ENCODE measurements at regions not wholly inside any gene's neighbourhood (a gene's known extent, or its start where the extent isn't known, plus 50 kb on each side); places are given as distances from the start of the nearest gene placed in this dataset.

GRCh38 chr5:135106136-135106535 lies 72.1 kb upstream of the PITX1 start:
- no peak for DNase-seq
- Histone ChIP-seq H4K20me1 (ENCODE audit: insufficient read depth, low read length) (no peaks in the 10 kb centered on the region), H3K4me2 (ENCODE audit: low read depth, low read length) (no peak overlapping the region), H3K27me3 (replicated peaks; ENCODE audit: insufficient read depth, low read length) (no peaks in the 10 kb centered on the region), H2AFZ (ENCODE audit: low read length) (no peak overlapping the region), H3K9me3 (replicated peaks; ENCODE audit: insufficient read depth, low read length) (no peaks in the 10 kb centered on the region), H3K27ac (ENCODE audit: low read length) (no peak overlapping the region), H3K79me2 (ENCODE audit: low read length) (no peaks in the 10 kb centered on the region), H3K4me3 (ENCODE audit: low read length) (no peak overlapping the region), H3K36me3 (replicated peaks; ENCODE audit: insufficient read depth, low read length) (no peaks in the 10 kb centered on the region), H3F3A (ENCODE audit: insufficient read depth, low read length) (no peaks in the 10 kb centered on the region), H3K9ac (ENCODE audit: low read length) (no peak overlapping the region), H3K9me2 (replicated peaks; ENCODE audit: insufficient read depth, low read length) (no peaks in the 10 kb centered on the region), H3K4me1 (ENCODE audit: low read length) (no peaks in the 10 kb centered on the region)
- no peak for TF ChIP-seq EZH2 (optimal IDR thresholded peaks at IDR 0.05; ENCODE audit: low read depth, low read length)
- no peak for TF ChIP-seq EZH2phosphoT487 (IDR thresholded peaks at IDR 0.05; ENCODE audit: low read length)
- no peak for TF ChIP-seq CTCF (IDR thresholded peaks at IDR 0.05; ENCODE audit: low read length)

- no peak overlapping the region for H3K4me3 ChIP-seq (ENCODE audit: low read length)
- H3K79me2 ChIP-seq (ENCODE audit: low read length): no peaks in the 10 kb centered on the region
- no peak for DNase-seq
- H3K4me1 ChIP-seq (ENCODE audit: low read length): no peaks in the 10 kb centered on the region
- no peak overlapping the region for H3K27ac ChIP-seq (ENCODE audit: low read length)
- H2AFZ ChIP-seq (ENCODE audit: low read length): no peak overlapping the region
- no peaks in the 10 kb centered on the region for H3K9me3 ChIP-seq (replicated peaks; ENCODE audit: insufficient read depth, low read length)
- H3K27me3 ChIP-seq (replicated peaks; ENCODE audit: insufficient read depth, low read length): no peaks in the 10 kb centered on the region
- no peak for TF ChIP-seq EZH2phosphoT487 (IDR thresholded peaks at IDR 0.05; ENCODE audit: low read length)
- no peak for TF ChIP-seq EZH2 (optimal IDR thresholded peaks at IDR 0.05; ENCODE audit: low read depth, low read length)
- no peak for TF ChIP-seq CTCF (IDR thresholded peaks at IDR 0.05; ENCODE audit: low read length)
- no peak overlapping the region for H3K4me2 ChIP-seq (ENCODE audit: low read depth, low read length)
- no peaks in the 10 kb centered on the region for H3F3A ChIP-seq (ENCODE audit: insufficient read depth, low read length)
- no peaks in the 10 kb centered on the region for H3K36me3 ChIP-seq (replicated peaks; ENCODE audit: insufficient read depth, low read length)
- no peak overlapping the region for H3K9ac ChIP-seq (ENCODE audit: low read length)
- no peaks in the 10 kb centered on the region for H3K9me2 ChIP-seq (replicated peaks; ENCODE audit: insufficient read depth, low read length)
- no peaks in the 10 kb centered on the region for H4K20me1 ChIP-seq (ENCODE audit: insufficient read depth, low read length)
Measured at GRCh38 chr5:135105105-135105484, 71.1 kb upstream of the PITX1 start.

GRCh38 chr5:135103575-135103853 lies 69.5 kb upstream of the PITX1 start:
- Histone ChIP-seq H3K9me2 (replicated peaks; ENCODE audit: insufficient read depth, low read length) (no peaks in the 10 kb centered on the region), H3K27me3 (replicated peaks; ENCODE audit: insufficient read depth, low read length) (no peaks in the 10 kb centered on the region), H2AFZ (ENCODE audit: low read length) (no peak overlapping the region), H3K4me1 (ENCODE audit: low read length) (no peaks in the 10 kb centered on the region), H3K4me2 (ENCODE audit: low read depth, low read length) (no peak overlapping the region), H3K4me3 (ENCODE audit: low read length) (no peak overlapping the region), H4K20me1 (ENCODE audit: insufficient read depth, low read length) (no peaks in the 10 kb centered on the region), H3K27ac (ENCODE audit: low read length) (no peak overlapping the region), H3F3A (ENCODE audit: insufficient read depth, low read length) (no peaks in the 10 kb centered on the region), H3K9ac (ENCODE audit: low read length) (no peak overlapping the region), H3K9me3 (replicated peaks; ENCODE audit: insufficient read depth, low read length) (no peaks in the 10 kb centered on the region), H3K79me2 (ENCODE audit: low read length) (no peaks in the 10 kb centered on the region), H3K36me3 (replicated peaks; ENCODE audit: insufficient read depth, low read length) (no peaks in the 10 kb centered on the region)
- TF ChIP-seq EZH2 (optimal IDR thresholded peaks at IDR 0.05; ENCODE audit: low read depth, low read length): no peak
- TF ChIP-seq CTCF (IDR thresholded peaks at IDR 0.05; ENCODE audit: low read length): no peak
- TF ChIP-seq EZH2phosphoT487 (IDR thresholded peaks at IDR 0.05; ENCODE audit: low read length): no peak
- no peak for DNase-seq
